Activated naive CD4-positive, alpha-beta T cell treated with anti-CD3 and anti-CD28 coated beads, Interleukin-2, amount 50 U/mL, for 72 hours (primary cell): ENCODE measurements at regions not wholly inside any gene's neighbourhood (a gene's known extent, or its start where the extent isn't known, plus 50 kb on each side); places are given as distances from the start of the nearest gene placed in this dataset.
"Not testable (repeated sequence)": the region's sequence is repeated elsewhere in the genome, so short reads cannot be mapped to it uniquely, and the experiment has no call there.

Source experiments
- ATAC-seq, 2 donors: fragments of 150-1000 bp; cut with Tn5 transposase; 2 replicates each; pipeline ENCODE4 v1.10.0; 2021; ENCODE audit warnings: mild to moderate bottlenecking in 2 of 2, moderate library complexity in 2 of 2
- DNase-seq, 2 donors: peaks; one replicate each; pipeline ENCODE4 v3.0.0; 2021 to 2022; ENCODE audit warnings: low spot score in 2 of 2
- H3K27ac Mint-ChIP-seq, 2 donors: one replicate each; pipeline ENCODE4 v1.8.0; 2022; ENCODE audit warnings: mild to moderate bottlenecking in 2 of 2, mixed read lengths in 2 of 2
- H3K36me3 Mint-ChIP-seq, 2 donors: one replicate each; pipeline ENCODE4 v1.8.0; 2022; ENCODE audit warnings: mixed read lengths in 2 of 2
- H3K9me3 Mint-ChIP-seq, 2 donors: one replicate each; pipeline ENCODE4 v1.8.0; 2022; ENCODE audit warnings: mixed read lengths in 2 of 2

- no peak for ATAC-seq
- H3K27ac Mint-ChIP-seq = no peak overlapping the region
- no peaks in the 10 kb centered on the region for H3K36me3 Mint-ChIP-seq
- no peak for DNase-seq
- H3K9me3 Mint-ChIP-seq = no peaks in the 10 kb centered on the region
Measured at GRCh38 chr17:20934288-20934687, 108.5 kb downstream of the USP22 start.

GRCh38 chr17:20935740-20936139, 107.1 kb downstream of the USP22 start:
- H3K36me3 Mint-ChIP-seq = no peaks in the 10 kb centered on the region
- DNase-seq (no peak), ATAC-seq (no peak)
- H3K27ac Mint-ChIP-seq = no peak overlapping the region
- no peaks in the 10 kb centered on the region for H3K9me3 Mint-ChIP-seq

GRCh38 chr17:20938244-20938643, 104.6 kb downstream of the USP22 start:
- ATAC-seq (no peak), DNase-seq (no peak)
- no peaks in the 10 kb centered on the region for H3K36me3 Mint-ChIP-seq
- H3K9me3 Mint-ChIP-seq = no peaks in the 10 kb centered on the region
- no peak overlapping the region for H3K27ac Mint-ChIP-seq

GRCh38 chr17:20938988-20939615, 103.7 kb downstream of the USP22 start:
- Mint-ChIP-seq H3K9me3 (no peaks in the 10 kb centered on the region), H3K27ac (no peak overlapping the region), H3K36me3 (no peaks in the 10 kb centered on the region)
- ATAC-seq (no peak), DNase-seq (no peak)

GRCh38 chr17:20941872-20942271, 100.9 kb downstream of the USP22 start:
- H3K36me3 Mint-ChIP-seq = no peaks in the 10 kb centered on the region
- no peaks in the 10 kb centered on the region for H3K9me3 Mint-ChIP-seq
- ATAC-seq = no peak
- no peak for DNase-seq
- H3K27ac Mint-ChIP-seq = no peak overlapping the region

- Mint-ChIP-seq H3K27ac (no peak overlapping the region), H3K9me3 (no peaks in the 10 kb centered on the region), H3K36me3 (no peaks in the 10 kb centered on the region)
- peak in 1 of 2 donors; percentile 21 for DNase-seq
- ATAC-seq = peak; percentile 56 to 64
Measured at GRCh38 chr17:20944014-20944865, 98.6 kb downstream of the USP22 start.

DNA sequence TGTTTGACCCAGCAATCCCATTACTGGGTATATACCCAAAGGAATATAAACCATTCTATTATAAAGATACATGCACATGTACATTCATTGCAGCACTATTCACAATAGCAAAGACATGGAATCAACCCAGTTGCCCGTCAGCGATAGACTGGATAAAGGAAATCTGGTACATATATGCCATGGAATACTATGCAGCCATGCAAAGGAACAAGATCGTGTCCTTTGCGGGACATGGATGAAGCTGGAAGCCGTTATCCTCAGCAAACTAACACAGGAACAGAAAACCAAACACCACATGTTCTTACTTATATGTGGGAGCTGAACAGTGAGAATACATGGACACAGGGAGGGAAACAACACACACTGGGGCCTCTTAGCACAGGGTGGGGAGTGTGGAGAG, 95.1 kb downstream of the USP22 start:
- not testable (repeated sequence) for H3K9me3 Mint-ChIP-seq, H3K27ac Mint-ChIP-seq, ATAC-seq, DNase-seq, H3K36me3 Mint-ChIP-seq

DNA sequence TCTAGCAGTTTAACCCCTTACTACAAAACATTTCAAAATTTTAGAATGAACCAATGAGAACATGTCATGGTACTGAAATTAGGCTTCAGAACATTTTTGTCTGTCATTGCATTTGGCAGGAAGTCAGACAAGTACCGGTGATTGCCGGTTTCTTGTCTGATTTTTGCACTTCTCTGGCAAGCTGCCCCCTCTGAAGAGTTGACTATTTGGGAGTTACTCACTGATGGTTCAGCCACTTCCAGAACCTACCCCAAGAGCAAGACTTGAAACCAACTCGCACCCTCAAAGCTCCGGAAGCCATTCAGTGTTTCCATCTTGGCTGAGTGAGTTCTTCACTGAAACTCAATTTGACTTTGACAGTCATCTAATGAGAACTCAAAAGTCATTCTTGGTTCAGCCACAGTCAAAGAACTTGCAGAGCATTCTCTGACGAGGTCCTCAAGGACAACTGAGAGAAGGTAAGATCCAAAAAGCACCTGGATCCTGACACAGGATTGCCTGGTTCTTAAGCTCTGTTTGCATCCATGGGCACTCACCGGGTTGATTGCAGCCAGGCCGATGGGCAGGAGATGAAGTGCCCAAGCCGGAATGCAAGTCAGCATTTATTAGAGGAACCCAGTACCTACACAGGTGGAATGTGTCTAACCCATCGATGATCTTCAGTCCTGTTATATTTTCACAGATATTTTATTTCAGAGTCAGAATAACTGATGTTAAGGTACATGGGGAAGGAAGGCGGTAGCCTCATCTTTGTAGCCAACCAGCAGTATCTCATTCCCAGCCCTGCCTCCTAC, 93.6 kb downstream of the USP22 start:
- Mint-ChIP-seq H3K36me3 (no peaks in the 10 kb centered on the region), H3K9me3 (no peaks in the 10 kb centered on the region), H3K27ac (peak overlapping the region in 1 of 2 donors; percentile 1)
- DNase-seq = peak in 1 of 2 donors; percentile 17
- ATAC-seq = peak; percentile 87 to 97
